Activated CD4-positive, alpha-beta T cell treated with anti-CD3 and anti-CD28 coated beads for 24 hours (primary cell): ENCODE measurements at regions not wholly inside any gene's neighbourhood (a gene's known extent, or its start where the extent isn't known, plus 50 kb on each side); places are given as distances from the start of the nearest gene placed in this dataset.

Experiments
- DNase-seq, 2 donors: peaks; one replicate each; pipeline ENCODE4 v3.0.0-alpha.2; 2020; ENCODE audit warnings: low read depth in 2 of 2

- no peak for DNase-seq
Observed at GRCh38 chr19:31092274-31092673, 257.0 kb downstream of the TSHZ3 start.

GRCh38 chr19:31089681-31090080 is 259.6 kb downstream of the TSHZ3 start:
- DNase-seq, result no peak

- no peak for DNase-seq
Observed at GRCh38 chr19:31085125-31085524, 264.1 kb downstream of the TSHZ3 start.

GRCh38 chr19:31083105-31083504 is 266.1 kb downstream of the TSHZ3 start:
- DNase-seq, result no peak

GRCh38 chr19:31075146-31075655 is 274.0 kb downstream of the TSHZ3 start:
- DNase-seq, result no peak

GRCh38 chr19:31074199-31075125 is 274.8 kb downstream of the TSHZ3 start:
- DNase-seq, result no peak

- DNase-seq, result no peak
Observed at GRCh38 chr19:31073485-31074198, 275.6 kb downstream of the TSHZ3 start.

GRCh38 chr19:31072451-31072850 is 276.8 kb downstream of the TSHZ3 start:
- no peak for DNase-seq

GRCh38 chr19:31071136-31071855 is 277.9 kb downstream of the TSHZ3 start:
- no peak for DNase-seq

- DNase-seq, result no peak
Observed at GRCh38 chr19:31070146-31071065, 278.8 kb downstream of the TSHZ3 start.

GRCh38 chr19:31068268-31068667 is 281.0 kb downstream of the TSHZ3 start:
- no peak for DNase-seq

- no peak for DNase-seq
Observed at GRCh38 chr19:31066385-31066784, 282.9 kb downstream of the TSHZ3 start.

GRCh38 chr19:31064491-31064890 is 284.7 kb downstream of the TSHZ3 start:
- DNase-seq, result no peak

GRCh38 chr19:31058676-31059340 is 290.4 kb downstream of the TSHZ3 start:
- DNase-seq, result no peak

GRCh38 chr19:31057476-31057875 is 291.8 kb downstream of the TSHZ3 start:
- no peak for DNase-seq

- DNase-seq, result no peak
Observed at GRCh38 chr19:31055454-31055853, 293.8 kb downstream of the TSHZ3 start.

GRCh38 chr19:31054430-31054829 is 294.8 kb downstream of the TSHZ3 start:
- peak; percentile 1 to 11 for DNase-seq

GRCh38 chr19:31049431-31049830 is 299.8 kb downstream of the TSHZ3 start:
- no peak for DNase-seq

GRCh38 chr19:31046024-31046423 is 303.2 kb downstream of the TSHZ3 start:
- no peak for DNase-seq

GRCh38 chr19:31041461-31041860 is 307.8 kb downstream of the TSHZ3 start:
- DNase-seq, result no peak
